ENCODE measurements at regions not wholly inside any gene's neighbourhood (a gene's known extent, or its start where the extent isn't known, plus 50 kb on each side); places are given as distances from the start of the nearest gene placed in this dataset.

DNA sequence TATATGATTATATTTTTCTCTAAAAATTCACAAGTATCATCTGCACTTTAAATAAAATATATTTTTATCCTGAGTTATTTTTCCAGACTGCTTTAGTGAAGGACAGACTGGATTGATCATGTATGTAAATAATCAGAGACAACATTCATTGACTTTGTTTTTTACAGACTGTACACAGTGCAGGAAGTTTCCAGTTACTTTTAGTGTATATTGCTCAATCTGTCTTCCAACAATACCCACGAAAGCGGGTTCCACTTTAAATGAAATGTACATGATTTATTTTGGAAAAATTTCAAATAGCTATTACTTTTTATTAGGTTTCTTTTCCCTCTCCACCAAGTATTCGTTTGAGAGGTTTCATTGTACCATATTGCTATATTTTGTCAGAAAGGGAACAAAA lies 497.0 kb downstream of the FSCB start:
- Histone ChIP-seq H3K23ac (ENCODE audit: low read depth, low read length) (no peak overlapping the region), H4K8ac (ENCODE audit: low read depth in 2 of 2, low read length in 2 of 2) (no peak overlapping the region), H3K9ac (ENCODE audit: low read depth, low read length) (no peak overlapping the region), H2AFZ (replicated peaks; ENCODE audit: low read length, poor library complexity) (no peak overlapping the region), H3K9me3 (ENCODE audit: control insufficient read depth, insufficient read depth, low read length) (0 out of 2 replicates have a peak, but pooled peaks cover 2% of the 10 kb centered on the region), H3K27me3 (ENCODE audit: control insufficient read depth, insufficient read depth, low read length) (no peaks in the 10 kb centered on the region), H3K14ac (replicated peaks; ENCODE audit: low read depth, low read length) (no peak overlapping the region), H4K20me1 (ENCODE audit: insufficient read depth, low read length) (no peaks in the 10 kb centered on the region), H2BK15ac (ENCODE audit: low read depth, low read length) (no peak overlapping the region), H2AK5ac (ENCODE audit: low read depth, low read length) (no peak overlapping the region), H4K5ac (ENCODE audit: low read depth, low read length) (no peak overlapping the region), H3K56ac (ENCODE audit: extremely low read depth, insufficient read depth, low read length) (no peak overlapping the region), H3K4ac (ENCODE audit: low read depth, low read length) (no peak overlapping the region), H3K18ac (ENCODE audit: low read depth, low read length) (no peak overlapping the region), H2AK9ac (replicated peaks; ENCODE audit: low read depth, low read length, poor library complexity) (no peak overlapping the region), H3K27ac (ENCODE audit: insufficient read depth, low read length) (no peak overlapping the region), H3K4me1 (ENCODE audit: control insufficient read depth, insufficient read depth, low read length) (no peaks in the 10 kb centered on the region), H2BK5ac (ENCODE audit: low read depth, low read length, poor library complexity, severe bottlenecking) (no peak overlapping the region), H2BK20ac (ENCODE audit: low read depth, low read length) (no peak overlapping the region), H3K4me2 (ENCODE audit: low read depth, low read length) (no peak overlapping the region), H3K9me1 (ENCODE audit: insufficient read depth, low read length) (no peaks in the 10 kb centered on the region), H2BK120ac (ENCODE audit: low read depth, low read length) (no peak overlapping the region), H3K79me1 (ENCODE audit: low read depth in 1 of 2, low read length in 2 of 2) (no peaks in the 10 kb centered on the region), H4K91ac (ENCODE audit: insufficient read depth, low read depth, low read length) (no peak overlapping the region), H3K4me3 (ENCODE audit: insufficient read depth, low read depth, low read length) (no peak overlapping the region), H3K36me3 (ENCODE audit: control insufficient read depth, insufficient read depth, low read length) (no peaks in the 10 kb centered on the region)
- BruUV-seq (replicated peaks) = no TSS peak
- in situ Hi-C loops (cut with MboI; ENCODE audit: low sequenced_read_pairs) = no loop called here
- dilution Hi-C loops (cut with HindIII; ENCODE audit: low sequenced_read_pairs, unreplicated experiment) = no loop called here
- no peak for TF ChIP-seq MAZ (IDR thresholded peaks at IDR 0.05; ENCODE audit: borderline replicate concordance, low read depth, low read length)
- TF ChIP-seq MXI1 (IDR thresholded peaks at IDR 0.05; ENCODE audit: borderline replicate concordance, low read depth, low read length) = no peak
- no peak for TF ChIP-seq SMC3 (IDR thresholded peaks at IDR 0.05; ENCODE audit: low read depth, low read length)
- TF ChIP-seq RCOR1 (IDR thresholded peaks at IDR 0.05; ENCODE audit: insufficient replicate concordance, low read length) = no peak
- TF ChIP-seq MAFK (IDR thresholded peaks at IDR 0.05; ENCODE audit: low read depth, low read length) = no peak
- no peak for TF ChIP-seq RAD21 (IDR thresholded peaks at IDR 0.05; ENCODE audit: low read length)
- no peak for TF ChIP-seq RFX5 (IDR thresholded peaks at IDR 0.05; ENCODE audit: low read depth, low read length)
- TF ChIP-seq NFE2L2 (IDR thresholded peaks at IDR 0.05; ENCODE audit: low read depth, low read length) = no peak
- no peak for TF ChIP-seq CEBPB (IDR thresholded peaks at IDR 0.05; ENCODE audit: low read depth, low read length)
- TF ChIP-seq, protein P1, sequence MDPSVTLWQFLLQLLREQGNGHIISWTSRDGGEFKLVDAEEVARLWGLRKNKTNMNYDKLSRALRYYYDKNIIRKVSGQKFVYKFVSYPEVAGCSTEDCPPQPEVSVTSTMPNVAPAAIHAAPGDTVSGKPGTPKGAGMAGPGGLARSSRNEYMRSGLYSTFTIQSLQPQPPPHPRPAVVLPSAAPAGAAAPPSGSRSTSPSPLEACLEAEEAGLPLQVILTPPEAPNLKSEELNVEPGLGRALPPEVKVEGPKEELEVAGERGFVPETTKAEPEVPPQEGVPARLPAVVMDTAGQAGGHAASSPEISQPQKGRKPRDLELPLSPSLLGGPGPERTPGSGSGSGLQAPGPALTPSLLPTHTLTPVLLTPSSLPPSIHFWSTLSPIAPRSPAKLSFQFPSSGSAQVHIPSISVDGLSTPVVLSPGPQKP (IDR thresholded peaks at IDR 0.05; ENCODE audit: borderline replicate concordance, low read depth, low read length) = no peak
- no peak for TF ChIP-seq POLR2A (IDR thresholded peaks at IDR 0.05; ENCODE audit: low read depth, low read length)
- no peak for DNase-seq
- CTCF ChIA-PET = no interaction called here
- WGBS, 2 experiments (ENCODE audit: extremely low coverage in 2 of 2, insufficient read length in 1 of 2) = no CpG with 5 or more reads among the region's 3 CpGs
- POLR2A ChIA-PET (ENCODE audit: unreplicated experiment) = no interaction called here
- intact Hi-C loops (cut with micrococcal nuclease) = no loop called here
- ATAC-seq (ENCODE audit: low read depth) = no peak
